ENCODE measurements at regions not wholly inside any gene's neighbourhood (a gene's known extent, or its start where the extent isn't known, plus 50 kb on each side); places are given as distances from the start of the nearest gene placed in this dataset.

DNA sequence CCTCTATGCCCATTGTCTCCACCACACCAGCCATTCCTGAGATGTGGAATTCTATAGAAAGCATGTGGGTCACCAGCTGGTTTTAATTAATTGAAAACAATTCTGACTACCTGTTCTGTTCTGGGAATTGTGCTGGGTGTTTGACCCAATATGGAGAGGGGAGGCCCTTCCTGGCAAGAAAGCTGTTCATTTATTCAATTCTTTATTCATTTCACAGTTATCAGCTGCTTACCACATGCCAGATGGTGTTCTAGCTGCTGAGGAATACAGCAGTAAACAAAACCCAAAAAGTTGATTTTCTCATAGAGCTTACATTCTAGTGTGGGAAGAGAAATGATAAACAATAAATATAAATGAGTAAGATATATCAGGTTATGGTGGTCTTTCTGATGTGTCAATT is 296.1 kb upstream of the RASGRP1 start:
- intact Hi-C loops (cut with DNase I) = no loop called here
- no peak for DNase-seq

DNA sequence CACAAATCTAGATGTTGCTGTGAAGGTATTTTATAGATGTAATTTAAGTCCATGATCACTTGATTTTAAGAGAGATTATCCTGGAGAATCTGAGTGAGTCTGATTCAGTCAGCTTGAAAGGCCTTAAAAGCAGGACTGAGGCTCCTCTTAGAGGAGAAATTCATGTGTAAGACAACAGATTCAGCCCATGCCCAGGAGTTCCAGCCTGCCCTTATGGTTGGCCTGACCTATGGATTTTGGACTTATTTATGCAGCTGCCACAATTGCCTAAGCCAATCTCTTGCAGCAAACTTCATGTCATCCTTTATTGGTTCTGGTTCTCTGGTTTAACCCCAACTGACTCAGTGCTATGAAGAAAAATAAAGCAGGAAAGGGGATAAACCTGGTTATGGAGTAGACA is 296.5 kb upstream of the RASGRP1 start:
- no peak for DNase-seq
- intact Hi-C loops (cut with DNase I) = no loop called here

- intact Hi-C loops (cut with DNase I) = no loop called here
- no peak for DNase-seq
These were observed 297.5 kb upstream of the RASGRP1 start for GRCh38 chr15:38862099-38862498.

- intact Hi-C loops (cut with DNase I) = no loop called here
- DNase-seq = no peak
These were observed 298.8 kb upstream of the RASGRP1 start for GRCh38 chr15:38863381-38863780.

DNA sequence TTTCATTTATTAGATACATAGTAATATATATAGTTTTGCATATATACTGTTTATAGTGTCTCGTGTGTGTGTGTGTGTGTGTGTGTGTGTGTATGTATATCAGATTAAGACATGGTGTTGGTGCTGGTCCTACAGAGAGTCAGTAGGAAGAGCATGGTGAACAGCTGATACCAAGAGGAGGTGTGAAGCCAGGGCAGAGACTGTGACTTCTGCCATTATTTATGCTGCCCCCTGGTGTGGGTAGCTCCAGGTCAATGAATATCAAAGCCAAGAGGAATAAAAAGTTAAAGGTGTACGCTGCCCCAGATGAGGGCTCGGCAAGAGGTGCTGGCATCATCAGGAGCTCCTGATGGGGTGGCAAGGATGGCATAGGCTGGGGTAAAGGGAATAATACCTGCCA is 299.5 kb upstream of the RASGRP1 start:
- no peak for DNase-seq
- intact Hi-C loops (cut with DNase I) = no loop called here

- DNase-seq = peak in 4 of 42 donors; percentile 2 to 23 (median 8)
- intact Hi-C loops (cut with DNase I) = no loop called here
These were observed 300.4 kb upstream of the RASGRP1 start for GRCh38 chr15:38864827-38865581.

- DNase-seq = no peak
- intact Hi-C loops (cut with DNase I) = no loop called here
These were observed 302.9 kb upstream of the RASGRP1 start for GRCh38 chr15:38867556-38867955.

- intact Hi-C loops (cut with DNase I) = no loop called here
- no peak for DNase-seq
These were observed 303.9 kb upstream of the RASGRP1 start for GRCh38 chr15:38868326-38869114.

GRCh38 chr15:38871638-38872037 is 307.0 kb upstream of the RASGRP1 start:
- intact Hi-C loops (cut with DNase I) = no loop called here
- DNase-seq = no peak

DNA sequence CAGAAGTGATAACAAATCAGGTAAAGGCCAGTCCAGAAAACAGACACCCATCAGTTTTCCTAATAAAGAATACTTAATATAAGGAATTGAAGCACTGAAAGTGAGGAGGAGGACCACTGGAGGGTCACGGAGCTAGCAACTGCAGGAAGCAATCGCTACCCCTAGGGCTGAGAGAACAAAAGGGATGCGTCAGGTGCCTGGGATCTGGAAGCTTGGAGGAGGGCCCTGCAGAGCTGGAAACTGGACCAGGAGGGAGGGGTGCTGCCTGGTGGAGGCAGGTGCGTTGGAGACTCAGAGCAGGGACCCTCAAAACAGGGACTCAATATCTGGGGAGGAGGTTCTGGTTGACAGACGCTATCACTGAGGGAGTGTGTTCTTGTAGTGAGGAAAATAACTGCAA is 308.1 kb upstream of the RASGRP1 start:
- intact Hi-C loops (cut with DNase I) = no loop called here
- DNase-seq = no peak

DNA sequence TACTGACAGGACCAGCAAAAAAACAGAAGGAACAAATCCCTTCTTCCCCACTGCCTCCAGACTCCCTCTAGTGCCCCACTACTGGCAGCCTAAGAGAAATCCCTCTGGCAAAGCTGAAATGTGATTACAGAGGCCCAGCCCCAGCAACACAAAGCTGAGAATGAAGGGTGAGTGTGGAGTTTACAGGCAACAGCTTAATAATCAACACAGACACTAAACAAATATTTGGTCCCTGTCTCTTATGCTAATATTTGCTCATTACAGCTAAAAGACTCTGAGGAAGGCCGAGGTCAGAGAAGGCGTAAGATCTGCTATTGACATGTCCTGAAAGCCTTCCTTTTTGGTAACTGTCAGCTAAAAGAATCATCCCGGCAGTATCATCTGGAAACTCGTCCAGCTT is 308.5 kb upstream of the RASGRP1 start:
- DNase-seq = no peak
- intact Hi-C loops (cut with DNase I) = no loop called here

- intact Hi-C loops (cut with DNase I) = no loop called here
- DNase-seq = no peak
These were observed 309.9 kb upstream of the RASGRP1 start for GRCh38 chr15:38874464-38874863.

- no peak for DNase-seq
- intact Hi-C loops (cut with DNase I) = no loop called here
These were observed 311.6 kb upstream of the RASGRP1 start for GRCh38 chr15:38876211-38876610.

- intact Hi-C loops (cut with DNase I) = no loop called here
- no peak for DNase-seq
These were observed 312.0 kb upstream of the RASGRP1 start for GRCh38 chr15:38876621-38877020.

GRCh38 chr15:38877471-38877870 is 312.9 kb upstream of the RASGRP1 start:
- no peak for DNase-seq
- intact Hi-C loops (cut with DNase I) = no loop called here

GRCh38 chr15:38878026-38878425 is 313.4 kb upstream of the RASGRP1 start:
- DNase-seq = no peak
- intact Hi-C loops (cut with DNase I) = no loop called here

- no peak for DNase-seq
- intact Hi-C loops (cut with DNase I) = no loop called here
These were observed 314.3 kb upstream of the RASGRP1 start for GRCh38 chr15:38878926-38879325.

DNA sequence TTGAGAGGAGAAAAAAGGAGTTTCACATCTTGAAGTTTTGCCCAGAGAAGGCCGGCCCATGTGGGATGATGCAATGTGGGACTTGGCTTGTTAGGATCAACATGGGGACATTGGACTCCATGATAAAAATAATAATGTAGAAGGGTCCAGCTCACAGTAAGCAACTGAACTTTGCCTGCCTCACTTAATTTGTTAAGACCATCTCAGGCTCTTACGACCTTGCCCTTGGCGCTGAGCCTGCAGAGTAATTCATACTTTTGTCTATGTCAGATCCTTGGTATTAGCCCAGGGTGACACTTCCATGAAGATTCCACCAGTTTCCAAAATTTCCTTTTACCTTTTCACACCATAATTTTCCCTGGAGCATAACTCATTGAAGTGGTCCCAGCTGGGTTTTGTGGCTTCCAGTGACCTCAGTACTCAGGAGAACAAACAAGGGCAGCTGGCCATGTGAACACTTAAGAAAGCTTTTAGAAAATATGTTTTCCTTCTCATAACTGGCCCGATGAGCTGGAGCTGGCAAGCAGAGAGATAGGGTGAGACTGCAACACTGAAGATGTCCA is 315.4 kb upstream of the RASGRP1 start:
- no peak for DNase-seq
- intact Hi-C loops (cut with DNase I) = no loop called here

DNA sequence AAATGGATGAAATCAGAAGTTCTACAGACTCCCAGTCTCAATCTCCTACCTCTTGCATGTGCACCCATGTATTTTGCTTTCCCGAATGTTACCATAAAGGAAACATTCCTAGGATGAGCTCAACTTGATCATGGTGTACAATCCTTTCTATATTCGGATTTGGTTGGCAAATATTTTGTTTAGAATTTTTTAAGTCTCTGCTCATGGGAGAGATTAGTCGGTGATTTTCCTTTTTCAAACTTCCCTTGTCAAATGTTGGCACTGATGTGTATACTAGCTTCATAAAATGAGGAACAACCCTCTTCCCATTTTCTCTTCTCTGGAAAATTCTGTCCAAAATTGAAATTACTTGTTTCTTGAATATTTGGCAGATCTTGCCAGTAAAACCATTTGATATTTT is 317.6 kb upstream of the RASGRP1 start:
- intact Hi-C loops (cut with DNase I) = no loop called here
- DNase-seq = no peak

- no peak for DNase-seq
- intact Hi-C loops (cut with DNase I) = no loop called here
These were observed 319.4 kb upstream of the RASGRP1 start for GRCh38 chr15:38883987-38884386.

DNA sequence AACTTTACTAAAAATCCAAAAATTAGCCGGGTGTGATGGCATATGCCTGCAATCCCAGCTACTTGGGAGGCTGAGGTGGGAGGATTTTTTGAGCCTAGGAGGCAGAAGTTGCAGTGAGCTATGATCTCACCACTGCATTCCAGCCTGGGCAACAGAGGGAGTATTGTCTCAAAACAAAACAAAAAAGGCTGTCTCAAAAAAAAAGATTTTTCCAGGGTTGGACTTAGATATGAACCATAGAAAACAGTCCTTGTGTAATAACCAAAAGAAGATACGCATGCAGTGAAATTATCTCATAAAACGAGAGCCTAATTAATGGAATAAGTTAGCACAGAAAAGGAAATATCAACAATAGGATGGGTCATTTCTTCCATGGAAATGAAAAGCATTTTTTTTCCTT is 320.4 kb upstream of the RASGRP1 start:
- no peak for DNase-seq
- intact Hi-C loops (cut with DNase I) = no loop called here

Measured in head of caudate nucleus (tissue), 42 donors.